ENCODE measurements at regions not wholly inside any gene's neighbourhood (a gene's known extent, or its start where the extent isn't known, plus 50 kb on each side); places are given as distances from the start of the nearest gene placed in this dataset.
"Not testable (repeated sequence)": the region's sequence is repeated elsewhere in the genome, so short reads cannot be mapped to it uniquely, and the experiment has no call there.

GRCh38 chr13:44628826-44629225 is 52.7 kb upstream of the TSC22D1 start:
- TF ChIP-seq RBM17 (IDR thresholded peaks at IDR 0.05; ENCODE audit: borderline replicate concordance, low read depth, low read length); SP1 (CRISPR knock-in tag; IDR thresholded peaks at IDR 0.05); CBX8 (IDR thresholded peaks at IDR 0.05; ENCODE audit: borderline replicate concordance, extremely low read depth, low read depth, low read length, poor library complexity, severe bottlenecking); PKNOX1 (IDR thresholded peaks at IDR 0.05); EP300 (IDR thresholded peaks at IDR 0.05; ENCODE audit: low read length): not testable (repeated sequence)
